Stimulated activated CD4-positive, alpha-beta T cell treated with anti-CD3 and anti-CD28 coated beads, Interleukin-2, amount 100 ng/mL, for 48 hours (primary cell): ENCODE measurements at regions not wholly inside any gene's neighbourhood (a gene's known extent, or its start where the extent isn't known, plus 50 kb on each side); places are given as distances from the start of the nearest gene placed in this dataset.

Experiments used
- DNase-seq, 2 donors: peaks; one replicate each; pipeline ENCODE4 v3.0.0-alpha.2; 2020

DNA sequence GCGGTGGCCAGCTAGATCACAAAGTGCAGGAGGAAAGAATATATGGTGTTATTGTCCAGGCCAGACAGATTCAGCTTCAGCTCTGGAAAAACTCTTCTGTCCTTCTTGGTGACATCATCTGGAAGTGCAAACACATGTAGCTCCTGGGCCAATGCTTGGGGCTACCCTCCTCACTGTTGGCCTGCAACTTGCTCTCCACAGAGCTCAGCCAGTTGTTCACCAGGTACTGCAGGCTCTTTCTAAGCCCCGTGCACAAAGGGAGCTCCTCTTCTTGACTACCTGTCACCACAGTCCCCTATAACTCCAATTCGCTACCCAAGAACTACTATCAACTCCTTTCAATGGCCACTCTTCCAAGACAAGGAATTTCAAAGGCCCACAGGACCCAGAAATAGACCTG, 1175.9 kb upstream of the CDH9 start:
- DNase-seq, result no peak

DNA sequence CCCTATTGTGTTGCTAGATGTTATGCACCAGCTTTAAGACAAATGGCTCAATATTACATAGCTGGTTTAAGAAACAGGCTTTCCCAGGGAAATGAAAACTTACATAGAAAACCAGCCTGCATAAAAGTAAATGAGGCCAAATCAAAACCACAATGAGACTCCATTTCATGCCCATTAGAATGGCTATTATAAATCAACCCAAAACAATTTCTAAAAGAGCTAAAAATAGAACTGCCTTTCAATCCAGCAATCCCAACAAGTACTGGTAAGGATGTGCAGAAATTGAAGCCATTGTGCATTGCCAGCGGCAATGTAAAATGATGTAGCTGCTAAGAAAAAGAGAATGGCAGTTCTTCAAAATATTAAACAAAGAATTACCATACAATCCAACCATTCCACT, 1170.0 kb upstream of the CDH9 start:
- DNase-seq, result no peak

DNA sequence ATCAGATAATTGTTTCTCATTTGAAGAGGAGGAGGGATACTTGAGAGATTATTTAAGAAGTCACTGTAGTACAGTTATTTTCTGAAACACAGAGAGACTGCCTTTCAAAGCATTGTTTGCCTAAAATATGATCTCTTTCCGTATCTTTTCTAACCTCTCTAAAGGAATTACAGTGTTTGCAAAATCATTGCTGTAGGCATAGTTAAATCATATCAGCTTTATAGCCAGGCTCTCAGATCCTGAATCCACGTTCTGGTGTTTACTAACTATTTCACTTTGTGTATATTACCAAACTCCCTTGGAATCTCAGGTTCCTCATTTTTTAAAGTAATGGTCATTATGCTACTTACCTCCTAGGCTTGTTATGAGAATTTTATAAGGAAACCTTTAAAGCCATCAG, 1151.6 kb upstream of the CDH9 start:
- DNase-seq, result no peak

DNA sequence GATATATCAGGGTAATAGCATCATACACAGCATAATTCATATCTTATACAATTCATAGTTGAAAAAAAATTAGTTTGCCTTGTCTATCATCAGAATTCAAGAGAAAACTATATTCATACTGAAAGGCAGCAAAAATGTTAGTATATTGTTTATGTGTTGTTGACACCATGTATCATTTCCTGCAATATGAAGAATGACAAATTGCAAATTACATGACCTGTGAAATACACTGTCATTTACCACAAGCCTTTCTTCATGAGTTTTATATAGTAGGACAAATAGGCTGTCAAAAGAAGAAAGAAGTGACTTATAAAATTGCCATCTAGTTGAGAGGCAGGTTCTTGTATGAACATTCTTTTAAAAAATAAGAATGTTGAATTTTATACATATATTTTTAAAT, 1136.3 kb upstream of the CDH9 start:
- DNase-seq, result no peak

DNA sequence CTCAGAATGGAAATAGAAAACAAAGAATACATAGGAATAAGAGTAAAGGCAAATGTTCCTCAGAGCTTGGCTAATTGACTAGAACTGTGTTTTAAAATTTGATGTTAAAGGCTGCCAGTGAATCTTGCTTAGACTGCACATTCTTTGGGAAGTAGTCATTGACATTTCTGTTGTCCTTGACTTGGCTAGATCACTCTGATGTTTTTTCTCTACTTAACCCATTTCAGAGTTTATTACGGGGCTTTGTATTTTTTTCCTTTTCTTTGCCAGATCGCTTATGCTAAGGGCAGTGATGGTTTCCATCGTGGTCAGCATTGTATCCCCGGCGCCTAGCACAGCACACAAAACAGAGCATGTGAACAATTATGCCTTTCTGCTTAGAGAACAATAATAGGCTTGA, 1126.7 kb upstream of the CDH9 start:
- DNase-seq, result no peak

DNA sequence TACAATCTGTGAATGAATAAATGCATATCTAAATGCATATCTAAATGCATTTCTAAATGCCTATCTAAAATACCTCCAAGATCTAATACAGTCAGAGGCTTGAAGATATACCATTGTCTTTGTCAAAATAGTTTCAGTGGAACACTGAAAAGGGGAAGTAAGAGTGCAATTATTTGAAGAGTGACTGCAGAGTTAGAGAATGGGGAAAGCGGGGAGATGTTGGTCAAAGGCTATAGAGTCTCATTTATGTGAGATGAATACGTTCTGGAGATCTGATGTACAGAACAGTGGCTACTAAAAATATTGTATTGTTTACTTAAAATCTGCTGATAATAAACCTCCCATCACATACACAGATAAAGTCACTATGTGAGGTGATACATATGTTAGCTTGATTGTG, 1126.2 kb upstream of the CDH9 start:
- DNase-seq, result no peak

DNA sequence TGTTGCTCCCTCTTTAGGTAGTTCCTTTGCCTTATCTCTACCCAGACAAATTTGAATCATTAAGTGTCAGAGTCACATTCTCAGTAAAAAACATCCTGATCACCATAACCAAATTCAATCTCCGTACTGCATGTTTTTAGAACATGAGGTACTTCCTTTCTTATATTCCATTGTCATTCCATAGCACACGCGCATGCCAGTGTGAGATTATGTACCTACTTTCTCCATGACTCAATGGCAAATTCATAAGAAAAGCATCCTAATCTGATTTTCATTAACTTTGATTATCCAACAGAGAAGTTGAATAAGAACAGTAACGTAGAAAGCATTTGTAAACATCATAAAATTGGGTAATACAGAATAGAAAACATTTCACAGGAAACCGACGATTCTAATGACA, 1118.6 kb upstream of the CDH9 start:
- DNase-seq, result no peak

DNA sequence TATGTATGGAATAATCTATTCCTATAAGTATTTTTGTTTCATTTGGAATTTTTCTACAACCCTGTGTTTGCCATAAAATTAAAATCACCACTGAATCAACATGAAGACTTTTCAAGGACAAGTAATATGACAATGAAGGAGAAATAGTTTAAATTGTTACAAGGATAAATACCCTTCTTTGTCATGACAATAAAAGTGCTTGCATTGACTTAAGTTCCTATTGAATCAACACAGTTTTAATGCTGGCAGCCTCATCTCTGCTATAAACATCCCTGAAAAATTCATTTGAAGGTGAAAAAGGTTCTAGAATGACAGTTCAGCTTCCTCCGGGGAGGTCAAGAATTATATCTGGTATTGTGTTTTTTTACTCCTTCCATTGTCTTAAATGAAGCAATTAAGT, 1105.1 kb upstream of the CDH9 start:
- DNase-seq, result no peak

DNA sequence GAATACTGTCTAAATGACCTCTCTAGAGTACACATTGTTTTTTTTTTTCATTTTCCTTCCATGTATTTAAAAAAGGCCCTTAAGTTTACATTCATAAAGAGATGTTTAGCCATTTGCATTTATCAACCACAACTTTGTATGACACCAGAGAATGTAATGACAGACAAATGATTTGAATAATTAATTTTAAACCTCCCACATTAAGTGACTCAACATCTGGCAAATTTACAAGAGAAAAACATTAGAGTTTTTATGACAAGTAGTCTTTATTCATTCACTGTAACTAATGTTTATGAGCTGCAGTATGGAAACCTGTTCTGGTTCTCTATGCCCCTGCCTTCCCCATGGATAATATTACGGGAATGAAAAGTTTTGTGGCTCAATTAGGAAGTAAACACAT, 1093.8 kb upstream of the CDH9 start:
- DNase-seq, result no peak

DNA sequence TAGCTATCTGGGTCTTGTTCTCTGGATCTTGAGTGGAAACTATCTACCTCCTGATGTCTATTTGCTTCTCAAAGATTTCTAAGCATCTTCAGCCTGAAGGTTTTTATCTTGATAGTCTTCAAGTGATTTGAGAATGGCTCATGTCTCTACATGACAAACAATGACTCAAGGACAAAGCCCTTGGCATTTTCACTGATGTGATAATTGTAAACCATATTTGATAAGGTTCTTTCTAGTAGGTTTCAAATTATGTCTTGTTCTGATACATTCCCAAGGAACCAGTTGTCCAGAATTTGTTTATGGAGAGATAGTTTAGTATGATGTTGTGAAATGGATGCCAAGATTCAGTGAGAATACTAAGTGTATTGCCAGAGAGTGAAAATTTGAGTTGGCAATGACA, 1079.3 kb upstream of the CDH9 start:
- DNase-seq, result no peak

DNA sequence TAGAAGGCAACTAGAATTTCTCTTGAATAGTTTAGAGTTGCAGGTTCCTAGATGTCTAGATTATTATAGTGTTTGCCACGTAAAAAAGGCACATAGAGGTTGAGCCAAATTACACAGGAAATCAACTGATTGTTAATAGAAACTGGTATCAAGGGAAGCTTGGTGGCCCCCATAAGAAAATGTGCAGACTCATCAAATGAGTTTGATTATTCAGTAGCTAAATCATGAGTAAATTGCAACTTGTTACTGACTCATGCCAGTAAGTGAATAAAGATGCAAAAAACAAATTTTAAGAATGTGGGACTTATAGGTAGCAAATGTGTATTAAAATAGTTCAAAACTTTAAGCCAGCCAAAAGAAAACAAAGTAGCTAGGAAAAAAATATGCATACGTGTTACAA, 1078.9 kb upstream of the CDH9 start:
- no peak for DNase-seq

DNA sequence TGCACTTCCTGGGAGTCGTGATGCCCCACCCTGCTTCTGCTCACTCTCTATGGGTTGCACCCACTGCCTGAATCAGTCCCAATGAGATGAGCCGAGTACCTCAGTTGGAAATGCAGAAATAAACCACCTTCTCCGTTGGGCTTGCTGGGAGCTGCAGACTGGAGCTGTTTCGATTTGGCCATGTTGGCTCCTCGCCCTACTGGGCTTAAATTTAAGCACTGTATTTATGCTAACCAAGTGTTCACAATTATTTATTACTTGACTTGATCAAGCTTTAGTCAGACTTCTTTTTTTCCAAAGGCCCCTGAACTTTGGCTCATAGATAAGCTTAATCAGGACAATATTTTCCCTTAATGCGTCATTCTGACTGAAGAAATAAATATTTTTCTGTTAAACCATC, 1072.4 kb upstream of the CDH9 start:
- DNase-seq, result no peak

DNA sequence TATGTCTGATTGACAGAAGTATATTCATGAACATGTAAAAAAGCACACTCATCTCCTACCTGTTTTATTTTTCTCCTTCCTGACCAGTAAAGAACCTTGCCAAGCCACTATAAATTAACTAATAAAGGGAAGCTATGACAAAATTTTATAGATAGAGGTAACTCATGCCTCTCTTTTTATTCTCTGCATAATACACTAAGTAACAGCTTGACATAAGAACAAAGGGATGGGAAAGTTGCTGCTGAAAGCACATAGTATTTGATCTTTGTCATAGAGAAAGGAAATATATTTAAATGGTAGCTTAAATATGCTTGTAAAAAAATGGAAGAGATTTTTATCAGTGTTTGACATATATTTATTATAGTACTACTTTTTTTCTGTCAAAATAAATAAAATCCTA, 1065.7 kb upstream of the CDH9 start:
- no peak for DNase-seq

DNA sequence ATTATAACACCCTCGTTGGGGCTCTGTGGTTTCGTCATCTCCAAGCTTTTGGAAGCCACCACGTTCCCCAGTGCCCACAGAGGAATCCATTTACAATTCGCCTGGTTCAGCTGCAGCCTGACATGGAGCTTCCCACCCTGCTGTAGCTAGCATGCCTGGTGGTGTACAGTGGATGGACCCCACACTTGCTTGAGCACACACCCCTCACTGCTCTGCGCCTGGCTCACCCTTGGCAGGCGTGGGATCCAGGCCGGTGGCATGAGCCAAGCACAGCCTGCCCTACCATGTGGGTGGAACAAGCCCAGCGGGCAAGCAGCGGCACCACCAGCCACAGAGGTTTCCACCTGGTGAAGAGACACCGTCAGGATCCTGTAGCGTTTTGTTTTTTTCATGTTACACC, 1045.7 kb upstream of the CDH9 start:
- no peak for DNase-seq

DNA sequence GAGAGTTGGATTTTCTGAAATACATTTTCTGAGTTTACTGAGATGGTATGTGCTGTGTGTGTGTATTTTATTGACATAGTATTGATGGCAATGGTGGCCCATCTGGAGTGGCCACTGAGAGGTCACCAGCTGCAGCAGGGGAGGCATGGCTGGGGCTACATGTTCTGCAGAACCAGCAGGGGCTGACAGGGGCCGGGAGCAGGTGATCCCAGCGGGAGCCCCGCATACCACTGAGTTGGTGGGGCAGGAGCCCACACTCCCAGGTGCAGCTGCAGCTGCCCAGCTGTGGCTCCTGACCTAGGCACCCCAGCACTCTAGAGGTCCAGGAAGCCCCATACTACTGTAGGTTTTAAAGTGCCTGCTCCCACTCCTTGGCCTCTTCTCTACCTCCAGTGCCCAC, 1044.2 kb upstream of the CDH9 start:
- no peak for DNase-seq

DNA sequence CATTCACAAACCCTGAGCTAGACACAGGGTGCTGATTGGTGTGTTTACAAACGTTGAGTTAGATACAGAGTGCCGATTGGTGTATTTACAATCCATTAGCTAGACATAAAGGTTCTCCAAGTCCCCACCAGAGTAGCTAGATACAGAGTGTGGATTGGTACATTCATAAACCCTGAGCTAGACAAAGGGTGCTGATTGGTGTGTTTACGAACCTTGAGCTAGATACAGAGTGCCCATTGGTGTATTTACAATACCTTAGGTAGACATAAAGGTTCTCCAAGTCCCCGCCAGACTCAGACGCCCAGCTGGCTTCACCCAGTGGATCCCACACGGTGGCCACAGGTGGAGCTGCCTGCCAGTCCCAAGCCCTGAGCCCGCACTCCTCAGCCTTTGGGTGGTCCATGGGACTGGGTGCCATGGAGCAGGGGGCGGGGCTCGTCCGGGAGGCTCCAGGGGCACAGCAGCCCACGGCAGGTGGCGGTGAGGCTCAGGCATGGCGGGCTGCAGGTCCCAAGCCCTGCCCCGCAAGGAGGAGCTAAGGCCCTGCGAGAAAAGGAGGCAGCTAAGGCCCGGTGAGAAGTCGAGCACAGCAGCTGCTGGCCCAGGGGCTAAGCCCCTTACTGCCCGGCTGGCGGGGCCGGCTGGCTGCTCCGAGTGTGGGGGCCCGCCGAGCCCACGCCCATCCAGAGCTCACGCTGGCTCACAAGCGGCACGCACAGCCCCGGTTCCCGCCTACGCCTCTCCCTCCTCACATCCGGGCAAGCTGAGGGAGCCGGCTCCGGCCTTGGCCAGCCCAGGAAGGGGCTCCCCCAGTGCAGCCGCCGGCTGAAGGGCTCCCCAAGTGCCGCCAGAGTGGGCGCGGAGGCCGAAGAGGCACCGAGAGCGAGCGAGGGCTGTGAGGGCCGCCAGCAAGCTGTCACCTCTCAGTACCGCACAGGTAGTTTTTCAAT, 1039.2 kb upstream of the CDH9 start:
- DNase-seq, result no peak

DNA sequence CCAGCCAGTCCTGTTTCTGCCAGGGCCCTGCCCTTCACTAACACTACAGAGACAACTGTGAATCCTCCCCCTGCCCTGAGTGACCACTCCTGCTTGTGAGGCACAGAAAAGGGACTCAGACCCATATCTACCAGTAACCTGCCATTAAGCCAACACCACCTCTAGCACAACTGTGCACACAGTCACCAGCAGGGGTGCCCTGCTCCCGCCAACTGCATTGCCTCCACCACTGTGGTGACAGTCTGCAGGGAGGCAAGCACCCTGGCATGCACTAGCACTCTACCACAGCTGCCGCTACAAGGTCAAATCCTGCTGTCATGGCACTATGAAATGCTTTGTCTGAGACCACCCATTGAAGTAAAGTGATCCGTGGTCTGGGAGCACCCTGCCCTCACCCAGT, 1028.5 kb upstream of the CDH9 start:
- no peak for DNase-seq

DNA sequence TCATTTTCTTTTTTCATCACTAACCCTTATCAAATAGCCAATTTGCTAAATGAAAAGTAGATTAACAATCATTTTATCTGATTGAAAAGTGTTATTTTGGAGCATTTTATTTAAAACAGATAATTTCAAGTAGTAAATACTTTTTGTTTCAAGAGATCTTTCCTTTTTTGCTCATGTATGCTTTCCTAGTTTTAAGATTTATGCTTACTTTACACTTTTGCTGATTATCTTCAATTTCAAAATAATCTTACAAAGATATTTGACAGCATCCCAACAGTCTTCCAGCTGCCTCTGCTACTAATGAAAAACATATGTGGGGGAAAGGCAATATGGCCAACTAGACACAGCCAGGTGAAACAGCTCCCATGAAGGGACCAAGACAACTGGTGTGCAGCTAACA, 1027.3 kb upstream of the CDH9 start:
- DNase-seq, result no peak

DNA sequence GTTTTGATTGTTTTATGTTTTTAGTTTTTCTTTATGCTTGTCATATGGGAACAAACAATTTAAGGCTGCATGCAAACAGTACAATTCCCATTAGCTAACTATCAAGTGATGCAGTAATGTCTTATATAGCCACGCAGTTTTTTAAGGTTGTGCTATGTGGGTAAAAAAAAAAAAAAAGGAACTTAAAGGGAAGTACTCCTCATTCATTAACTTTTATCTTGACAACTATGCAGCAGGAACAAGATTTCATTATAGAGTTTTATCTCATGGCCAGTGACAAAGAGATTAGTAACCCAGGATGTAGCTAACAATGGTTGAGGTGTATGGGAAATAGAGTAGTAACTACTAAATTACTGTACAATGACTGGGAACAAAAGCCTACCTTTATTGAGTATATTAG, 1008.2 kb upstream of the CDH9 start:
- DNase-seq, result no peak

DNA sequence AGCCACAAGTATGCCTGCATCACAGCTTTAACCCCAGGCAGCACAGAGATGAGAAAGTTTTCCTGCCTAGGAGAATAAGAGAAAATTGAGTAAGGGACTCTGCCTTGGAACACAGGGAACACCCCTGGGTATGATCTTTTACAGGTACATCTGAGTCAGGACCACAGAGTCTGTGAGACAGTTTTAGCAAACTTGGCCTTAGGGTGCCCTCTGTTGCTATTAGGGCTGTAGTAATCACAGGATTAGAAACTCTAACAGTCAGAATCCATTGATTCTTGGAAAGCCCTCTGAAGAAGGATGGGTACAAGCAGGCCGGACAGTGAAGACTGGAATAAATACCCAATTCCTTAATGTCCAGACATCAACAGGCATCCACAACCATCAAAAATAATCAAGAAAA, 989.5 kb upstream of the CDH9 start:
- no peak for DNase-seq

DNA sequence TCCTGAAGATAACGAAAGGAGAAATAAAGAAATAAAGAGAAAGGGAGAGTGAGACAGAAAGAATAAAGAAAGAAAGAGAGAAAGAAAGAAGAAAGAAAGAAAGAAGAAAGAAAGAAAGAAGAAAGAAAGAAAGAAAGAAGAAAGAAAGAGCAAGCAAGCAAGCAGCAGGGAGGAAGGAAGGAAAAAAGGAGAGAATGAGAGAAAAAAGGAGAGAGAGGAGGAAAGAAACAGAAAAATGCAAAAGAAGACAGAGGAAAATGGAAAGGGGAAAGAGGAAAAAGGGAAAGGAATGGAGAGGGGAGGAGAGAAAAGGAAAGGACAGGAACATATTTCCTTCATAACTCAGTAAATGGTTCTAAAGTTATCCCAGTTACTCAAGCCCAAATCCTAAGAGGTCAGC, 978.8 kb upstream of the CDH9 start:
- DNase-seq, result no peak

DNA sequence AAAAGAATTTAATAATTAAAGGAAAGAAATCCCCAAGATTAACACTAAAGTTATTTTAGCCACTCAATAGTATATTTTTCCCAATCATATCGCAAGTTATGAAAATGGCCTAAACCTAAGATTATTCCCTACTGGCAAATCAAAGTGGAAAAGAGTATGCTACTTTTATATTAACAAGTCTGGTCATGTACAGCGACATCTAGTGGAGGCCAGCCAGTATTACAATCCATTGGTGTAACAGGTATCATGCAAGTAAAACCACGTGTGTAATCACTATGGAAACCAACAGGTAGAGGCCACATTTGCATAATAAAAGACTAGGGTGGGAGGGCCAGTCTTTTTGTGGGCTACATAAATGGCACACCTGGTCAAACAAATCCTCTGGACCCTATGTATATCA, 976.4 kb upstream of the CDH9 start:
- DNase-seq, result no peak

DNA sequence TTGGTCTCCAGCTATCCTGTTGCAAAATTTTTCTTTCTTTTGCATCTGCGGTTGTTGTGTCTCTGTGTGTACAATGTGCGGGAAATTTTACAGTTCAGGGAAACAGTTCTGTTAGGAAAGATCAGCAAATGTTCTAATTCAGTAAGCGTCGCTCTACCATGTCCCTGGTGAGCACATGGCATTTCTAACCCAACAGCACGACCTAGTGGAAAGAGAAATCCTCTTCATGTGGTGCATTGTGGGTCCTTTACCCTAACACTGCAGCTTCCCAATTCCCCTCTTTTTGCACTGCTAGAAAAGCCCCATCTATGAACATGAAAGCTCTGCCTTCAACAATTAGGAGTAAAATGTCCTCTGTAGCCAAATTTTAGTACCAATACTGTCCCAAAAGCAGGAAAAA, 974.2 kb upstream of the CDH9 start:
- DNase-seq, result no peak

DNA sequence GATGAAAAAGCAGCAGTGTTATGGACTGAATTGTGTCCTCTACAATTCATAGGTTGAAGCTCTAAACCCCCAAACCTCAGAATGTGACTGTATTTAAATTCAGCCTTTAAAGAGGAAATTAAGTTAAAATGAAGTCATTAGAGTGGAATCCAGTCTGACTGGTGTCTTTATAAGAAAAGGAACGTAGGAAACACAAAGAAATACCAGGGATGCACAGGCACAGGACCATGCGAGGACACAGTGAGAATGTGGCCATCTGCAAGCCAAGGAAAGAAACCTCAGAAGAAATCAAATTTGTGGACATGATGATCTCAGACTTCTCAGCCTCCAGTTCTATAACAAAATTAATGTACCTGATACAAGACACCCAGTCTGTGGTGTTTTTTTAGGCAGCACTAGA, 971.2 kb upstream of the CDH9 start:
- DNase-seq, result no peak

DNA sequence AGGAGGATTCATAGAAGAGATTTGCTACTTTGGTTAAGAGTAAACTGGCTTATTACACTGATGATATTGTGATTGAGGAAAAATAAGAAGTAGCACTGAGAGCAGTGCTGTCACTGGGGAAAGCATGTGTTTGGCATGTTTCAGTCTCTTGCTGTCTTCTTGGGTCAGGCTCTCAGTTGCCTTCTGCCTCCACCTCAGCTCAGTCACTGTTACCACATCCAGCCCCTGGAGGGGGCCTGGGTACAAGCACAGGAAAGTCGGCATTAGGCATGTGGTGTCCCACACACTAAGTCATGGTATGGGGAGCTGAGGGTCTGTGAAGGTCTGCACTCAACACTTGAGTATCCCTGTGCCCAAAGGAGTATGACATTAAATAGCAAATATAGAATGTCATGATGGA, 958.3 kb upstream of the CDH9 start:
- DNase-seq, result no peak
